Liver (tissue), 3 donors: ENCODE measurements at regions not wholly inside any gene's neighbourhood (a gene's known extent, or its start where the extent isn't known, plus 50 kb on each side); places are given as distances from the start of the nearest gene placed in this dataset.

Source experiments
- CTCF ChIP-seq: fragments of 150-350 bp; IDR thresholded peaks from 2 replicates; pipeline ENCODE4 v1.5.1; 2017; ENCODE audit warnings: improper control_type of control experiment, low read depth, low read length; ENCODE audit not compliant: missing input control
- EGR1 ChIP-seq, 2 donors: IDR thresholded peaks; 2 replicates each; pipeline ENCODE4 v1.6.1; 2016 to 2018; ENCODE audit warnings: antibody characterized with exemption in 2 of 2, low read depth in 2 of 2
- HNF4G ChIP-seq: IDR thresholded peaks from 2 replicates; pipeline ENCODE4 v1.6.1; 2016; ENCODE audit warnings: antibody characterized with exemption
- RAD21 ChIP-seq, 2 donors: IDR thresholded peaks; 2 replicates each; pipeline ENCODE4 v1.6.1; 2016; ENCODE audit warnings: antibody characterized with exemption in 2 of 2, mild to moderate bottlenecking in 2 of 2
- TAF1 ChIP-seq: conservative IDR thresholded peaks from 2 replicates; pipeline ENCODE4 v1.6.1; 2016; ENCODE audit warnings: antibody characterized with exemption, mild to moderate bottlenecking
- TF ChIP-seq, protein P1 (sequence below): IDR thresholded peaks from 2 replicates; pipeline ENCODE4 v1.6.1; 2016; ENCODE audit warnings: antibody characterized with exemption
- donor health status: healthy.
- donor health status: healthy.

DNA sequence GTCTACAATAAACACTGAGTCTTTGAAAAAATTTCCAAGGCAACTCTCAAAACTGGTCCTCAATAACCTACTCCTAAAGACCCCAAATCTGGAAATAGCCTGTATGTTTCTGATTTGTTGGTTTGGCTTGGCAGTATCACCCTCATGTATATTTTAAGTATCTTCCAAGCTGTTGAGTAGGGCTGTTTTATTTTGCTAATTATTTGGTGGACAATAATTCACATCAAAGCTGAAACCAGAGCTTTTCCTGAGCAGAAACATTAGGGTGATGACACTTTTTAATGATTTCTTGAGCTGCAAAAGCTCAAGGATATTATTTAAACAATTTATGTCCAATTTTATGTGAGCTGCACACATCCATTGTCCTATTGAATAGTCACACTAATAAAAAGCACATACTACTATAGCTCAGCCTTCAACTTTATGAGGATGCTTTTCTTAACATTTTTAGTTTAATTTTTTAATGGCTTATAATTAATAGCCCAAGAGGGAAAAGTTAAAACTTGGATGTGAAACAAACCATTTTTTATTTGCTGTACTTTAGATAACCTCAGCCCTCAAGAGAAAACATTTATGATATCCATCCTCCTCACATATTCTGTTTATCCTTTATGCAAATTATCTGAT, 393.1 kb downstream of the TAF11L14 start:
- TF ChIP-seq RAD21 (IDR thresholded peaks at IDR 0.05) (no peak), CTCF (no peak), TAF1 (no peak), EGR1 (IDR thresholded peaks at IDR 0.05; ENCODE audit: low read depth in 2 of 2) (no peak), HNF4G (no peak)
- TF ChIP-seq, protein P1, sequence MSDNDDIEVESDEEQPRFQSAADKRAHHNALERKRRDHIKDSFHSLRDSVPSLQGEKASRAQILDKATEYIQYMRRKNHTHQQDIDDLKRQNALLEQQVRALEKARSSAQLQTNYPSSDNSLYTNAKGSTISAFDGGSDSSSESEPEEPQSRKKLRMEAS: no peak
